ENCODE measurements at regions not wholly inside any gene's neighbourhood (a gene's known extent, or its start where the extent isn't known, plus 50 kb on each side); places are given as distances from the start of the nearest gene placed in this dataset.

- Histone ChIP-seq H3K36me3 (ENCODE audit: control insufficient read depth in 2 of 3, insufficient read depth in 3 of 3, low read length in 3 of 3) (no peaks in the 10 kb centered on the region), H3K9ac (ENCODE audit: low read length in 3 of 3) (no peak overlapping the region), H3K4me1 (ENCODE audit: control insufficient read depth in 2 of 3, insufficient read depth in 2 of 3, low read depth in 1 of 3, low read length in 3 of 3) (no peaks in the 10 kb centered on the region), H3K4me3 (ENCODE audit: low read length in 3 of 3) (no peak overlapping the region), H3K27ac (ENCODE audit: low read depth in 2 of 2, low read length in 2 of 2) (no peak overlapping the region), H3K9me3 (ENCODE audit: control insufficient read depth in 2 of 3, insufficient read depth in 1 of 3, low read length in 3 of 3) (no peaks in the 10 kb centered on the region), H3K27me3 (ENCODE audit: control insufficient read depth, insufficient read depth, low read length) (no peaks in the 10 kb centered on the region)
- FAIRE-seq (no peak), DNase-seq (no peak)
- intact Hi-C loops (cut with DNase I), result no loop called here
- TF ChIP-seq, protein P1, sequence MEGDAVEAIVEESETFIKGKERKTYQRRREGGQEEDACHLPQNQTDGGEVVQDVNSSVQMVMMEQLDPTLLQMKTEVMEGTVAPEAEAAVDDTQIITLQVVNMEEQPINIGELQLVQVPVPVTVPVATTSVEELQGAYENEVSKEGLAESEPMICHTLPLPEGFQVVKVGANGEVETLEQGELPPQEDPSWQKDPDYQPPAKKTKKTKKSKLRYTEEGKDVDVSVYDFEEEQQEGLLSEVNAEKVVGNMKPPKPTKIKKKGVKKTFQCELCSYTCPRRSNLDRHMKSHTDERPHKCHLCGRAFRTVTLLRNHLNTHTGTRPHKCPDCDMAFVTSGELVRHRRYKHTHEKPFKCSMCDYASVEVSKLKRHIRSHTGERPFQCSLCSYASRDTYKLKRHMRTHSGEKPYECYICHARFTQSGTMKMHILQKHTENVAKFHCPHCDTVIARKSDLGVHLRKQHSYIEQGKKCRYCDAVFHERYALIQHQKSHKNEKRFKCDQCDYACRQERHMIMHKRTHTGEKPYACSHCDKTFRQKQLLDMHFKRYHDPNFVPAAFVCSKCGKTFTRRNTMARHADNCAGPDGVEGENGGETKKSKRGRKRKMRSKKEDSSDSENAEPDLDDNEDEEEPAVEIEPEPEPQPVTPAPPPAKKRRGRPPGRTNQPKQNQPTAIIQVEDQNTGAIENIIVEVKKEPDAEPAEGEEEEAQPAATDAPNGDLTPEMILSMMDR (IDR thresholded peaks at IDR 0.05; ENCODE audit: borderline replicate concordance, extremely low read depth, insufficient read depth), result no peak
Measured at GRCh38 chr18:1994471-1994870, 576.8 kb downstream of the METTL4 start.

- H3K27ac ChIP-seq (ENCODE audit: low read depth in 2 of 2, low read length in 2 of 2), result no peak overlapping the region
- H3K27me3 ChIP-seq (ENCODE audit: control insufficient read depth, insufficient read depth, low read length), result no peaks in the 10 kb centered on the region
- H3K4me1 ChIP-seq (ENCODE audit: control insufficient read depth in 2 of 3, insufficient read depth in 2 of 3, low read depth in 1 of 3, low read length in 3 of 3), result no peaks in the 10 kb centered on the region
- TF ChIP-seq, protein P1 (IDR thresholded peaks at IDR 0.05; ENCODE audit: borderline replicate concordance, extremely low read depth, insufficient read depth), result no peak
- H3K36me3 ChIP-seq (ENCODE audit: control insufficient read depth in 2 of 3, insufficient read depth in 3 of 3, low read length in 3 of 3), result no peaks in the 10 kb centered on the region
- FAIRE-seq, result no peak
- intact Hi-C loops (cut with DNase I), result no loop called here
- no peak overlapping the region for H3K9ac ChIP-seq (ENCODE audit: low read length in 3 of 3)
- no peak overlapping the region for H3K4me3 ChIP-seq (ENCODE audit: low read length in 3 of 3)
- no peak for DNase-seq
- no peaks in the 10 kb centered on the region for H3K9me3 ChIP-seq (ENCODE audit: control insufficient read depth in 2 of 3, insufficient read depth in 1 of 3, low read length in 3 of 3)
Measured at GRCh38 chr18:1995041-1995612, 576.2 kb downstream of the METTL4 start.

DNA sequence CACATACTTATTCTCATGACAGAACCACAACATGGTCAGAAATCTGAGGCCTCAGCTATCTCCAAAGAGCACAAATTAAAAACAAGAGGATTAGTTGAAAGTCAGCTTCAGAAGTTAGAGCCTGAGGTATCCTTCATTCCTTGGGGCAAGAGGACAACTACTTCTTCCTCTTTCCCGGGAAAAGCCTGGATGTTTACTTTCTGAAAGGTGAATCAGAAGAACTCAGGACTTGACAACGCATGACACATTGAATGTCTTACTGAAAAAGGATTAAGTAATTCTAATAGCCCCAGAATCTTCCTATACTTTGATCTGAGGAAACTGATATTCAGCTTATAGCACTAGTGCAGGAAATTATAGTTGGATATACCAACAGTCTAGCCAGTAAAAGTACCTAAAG lies 573.2 kb downstream of the METTL4 start:
- Histone ChIP-seq H3K36me3 (ENCODE audit: control insufficient read depth in 2 of 3, insufficient read depth in 3 of 3, low read length in 3 of 3) (no peaks in the 10 kb centered on the region), H3K27me3 (ENCODE audit: control insufficient read depth, insufficient read depth, low read length) (no peaks in the 10 kb centered on the region), H3K4me3 (ENCODE audit: low read length in 3 of 3) (no peak overlapping the region), H3K27ac (ENCODE audit: low read depth in 2 of 2, low read length in 2 of 2) (no peak overlapping the region), H3K9me3 (ENCODE audit: control insufficient read depth in 2 of 3, insufficient read depth in 1 of 3, low read length in 3 of 3) (no peaks in the 10 kb centered on the region), H3K4me1 (ENCODE audit: control insufficient read depth in 2 of 3, insufficient read depth in 2 of 3, low read depth in 1 of 3, low read length in 3 of 3) (peaks cover 0 to 3% (median 0%) of the 10 kb centered on the region in 3 donors), H3K9ac (ENCODE audit: low read length in 3 of 3) (no peak overlapping the region)
- DNase-seq, result no peak
- intact Hi-C loops (cut with DNase I), result no loop called here
- no peak for FAIRE-seq
- TF ChIP-seq, protein P1 (IDR thresholded peaks at IDR 0.05; ENCODE audit: borderline replicate concordance, extremely low read depth, insufficient read depth), result no peak

- Histone ChIP-seq H3K36me3 (ENCODE audit: control insufficient read depth in 2 of 3, insufficient read depth in 3 of 3, low read length in 3 of 3) (no peaks in the 10 kb centered on the region), H3K9ac (ENCODE audit: low read length in 3 of 3) (no peak overlapping the region), H3K27ac (ENCODE audit: low read depth in 2 of 2, low read length in 2 of 2) (no peak overlapping the region), H3K4me3 (ENCODE audit: low read length in 3 of 3) (no peak overlapping the region), H3K4me1 (ENCODE audit: control insufficient read depth in 2 of 3, insufficient read depth in 2 of 3, low read depth in 1 of 3, low read length in 3 of 3) (peaks cover 0 to 3% (median 0%) of the 10 kb centered on the region in 3 donors), H3K27me3 (ENCODE audit: control insufficient read depth, insufficient read depth, low read length) (no peaks in the 10 kb centered on the region), H3K9me3 (ENCODE audit: control insufficient read depth in 2 of 3, insufficient read depth in 1 of 3, low read length in 3 of 3) (no peaks in the 10 kb centered on the region)
- TF ChIP-seq, protein P1 (IDR thresholded peaks at IDR 0.05; ENCODE audit: borderline replicate concordance, extremely low read depth, insufficient read depth), result no peak
- FAIRE-seq, result no peak
- DNase-seq, result no peak
- intact Hi-C loops (cut with DNase I), result no loop called here
Measured at GRCh38 chr18:1999387-1999786, 571.9 kb downstream of the METTL4 start.

Data from kidney (tissue), 13 donors.